ENCODE measurements at regions not wholly inside any gene's neighbourhood (a gene's known extent, or its start where the extent isn't known, plus 50 kb on each side); places are given as distances from the start of the nearest gene placed in this dataset.

DNA sequence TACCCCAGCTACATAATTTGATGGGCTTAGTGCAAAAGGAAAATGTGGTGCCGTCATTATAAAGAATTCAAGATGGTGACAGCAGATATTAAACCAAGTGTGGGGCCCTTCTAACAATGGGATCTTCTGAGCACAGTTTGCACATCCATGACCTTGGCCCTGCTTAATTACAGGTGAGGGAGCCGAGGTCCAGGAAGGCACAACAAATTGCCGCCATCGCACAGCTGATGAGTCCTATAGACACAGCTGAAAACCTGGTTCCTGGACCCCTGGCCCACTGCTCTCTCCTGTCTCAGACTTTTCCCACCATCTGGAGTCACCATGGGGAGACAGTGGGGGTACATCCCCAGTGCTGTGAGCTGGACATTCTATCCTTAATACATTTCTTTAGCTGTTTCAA is 95.8 kb upstream of the MAP4K3 start:
- Histone ChIP-seq H3K27ac (ENCODE audit: insufficient read depth in 1 of 2, low read depth in 1 of 2, low read length in 2 of 2, poor library complexity in 1 of 2, severe bottlenecking in 2 of 2) (no peak overlapping the region), H3K4me3 (ENCODE audit: control insufficient read depth in 1 of 7, extremely low read depth in 1 of 7, insufficient read depth in 4 of 7, low read depth in 2 of 7, low read length in 6 of 7) (no peak overlapping the region), H3K4me1 (ENCODE audit: control extremely low read depth in 1 of 4, control insufficient read depth in 4 of 4, insufficient read depth in 4 of 4, low read length in 3 of 4) (no peaks in the 10 kb centered on the region), H3K9me3 (ENCODE audit: control extremely low read depth in 1 of 5, control insufficient read depth in 4 of 5, insufficient read depth in 2 of 5, low read depth in 1 of 5, low read length in 4 of 5) (no peaks in the 10 kb centered on the region), H3K27me3 (replicated peaks in 2 of 5; ENCODE audit: control insufficient read depth in 4 of 5, insufficient read depth in 5 of 5, low read length in 4 of 5) (no peaks in the 10 kb centered on the region), H3K36me3 (ENCODE audit: control insufficient read depth in 4 of 4, insufficient read depth in 4 of 4, low read length in 3 of 4) (no peaks in the 10 kb centered on the region)
- 94% methylated on average over 4 of the region's 4 CpGs for WGBS (ENCODE audit: insufficient coverage)
- ChIA-PET POLR2A (no interaction called here), CTCF (no interaction called here)
- DNase-seq, result no peak

DNA sequence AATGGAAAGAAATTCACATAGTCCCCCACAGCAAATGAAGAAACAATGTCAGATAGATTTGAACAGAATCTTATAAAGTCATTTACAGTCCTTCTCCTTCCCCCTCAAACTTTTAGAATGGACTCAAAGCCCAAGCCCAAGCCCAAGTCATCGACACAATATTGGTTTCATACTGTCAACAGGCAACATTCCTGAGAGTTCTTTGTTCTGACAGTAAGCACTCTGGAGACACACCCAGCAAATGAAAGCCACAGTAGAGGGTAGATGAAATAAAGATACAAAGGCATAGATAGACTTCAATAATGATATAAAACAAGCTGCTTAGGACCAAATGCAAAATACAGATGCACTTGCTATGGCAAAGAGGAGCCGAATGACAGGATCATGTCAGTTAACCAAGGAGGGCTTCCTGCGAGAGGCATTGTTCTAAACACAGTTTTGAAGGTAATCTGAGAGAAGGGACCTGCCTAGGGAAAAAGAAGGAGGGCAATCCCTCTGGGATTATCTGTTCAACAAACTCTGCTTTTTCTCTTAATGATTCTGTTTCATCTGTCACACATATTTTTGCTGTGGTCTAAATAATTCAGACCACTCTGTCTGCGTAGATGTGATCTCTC is 97.1 kb upstream of the MAP4K3 start:
- POLR2A ChIA-PET, result no interaction called here
- Histone ChIP-seq H3K9me3 (ENCODE audit: control extremely low read depth in 1 of 5, control insufficient read depth in 4 of 5, insufficient read depth in 2 of 5, low read depth in 1 of 5, low read length in 4 of 5) (peaks cover 0 to 3% (median 0%) of the 10 kb centered on the region in 5 experiments), H3K4me3 (ENCODE audit: control insufficient read depth in 1 of 7, extremely low read depth in 1 of 7, insufficient read depth in 4 of 7, low read depth in 2 of 7, low read length in 6 of 7) (no peak overlapping the region), H3K27me3 (replicated peaks in 2 of 5; ENCODE audit: control insufficient read depth in 4 of 5, insufficient read depth in 5 of 5, low read length in 4 of 5) (no peaks in the 10 kb centered on the region), H3K36me3 (ENCODE audit: control insufficient read depth in 4 of 4, insufficient read depth in 4 of 4, low read length in 3 of 4) (no peaks in the 10 kb centered on the region), H3K4me1 (ENCODE audit: control extremely low read depth in 1 of 4, control insufficient read depth in 4 of 4, insufficient read depth in 4 of 4, low read length in 3 of 4) (no peaks in the 10 kb centered on the region), H3K27ac (ENCODE audit: insufficient read depth in 1 of 2, low read depth in 1 of 2, low read length in 2 of 2, poor library complexity in 1 of 2, severe bottlenecking in 2 of 2) (no peak overlapping the region)
- CTCF ChIA-PET, result no interaction called here
- no peak for DNase-seq
- WGBS (ENCODE audit: insufficient coverage), result 100% methylated on average over 3 of the region's 4 CpGs

DNA sequence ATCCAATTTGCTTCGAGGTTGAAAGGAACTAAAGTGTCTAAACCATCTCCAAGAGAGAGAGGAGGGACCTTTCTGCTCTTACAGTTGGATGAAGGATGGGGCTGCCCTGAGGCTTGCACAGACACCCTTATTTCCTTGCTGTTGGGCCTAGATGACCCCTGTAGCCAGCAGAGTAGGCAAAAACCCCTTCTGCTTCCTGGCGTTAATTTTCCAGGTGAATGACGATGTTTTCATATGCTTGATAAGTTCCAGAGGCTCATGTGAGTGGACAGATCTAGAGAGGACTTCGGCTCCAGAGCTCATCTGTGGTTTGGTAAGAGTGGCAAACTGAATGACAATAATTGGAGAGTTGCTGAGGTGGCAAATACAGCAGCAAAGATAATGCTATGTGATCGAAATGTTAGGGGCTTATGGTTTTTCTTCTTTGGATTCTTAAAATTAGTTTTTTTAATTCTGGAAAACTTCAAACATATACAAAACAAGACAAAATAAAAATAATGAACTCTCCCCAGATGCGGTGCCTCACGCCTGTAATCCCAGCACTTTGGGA is 98.6 kb upstream of the MAP4K3 start:
- WGBS (ENCODE audit: insufficient coverage), result 95% methylated on average over 5 of the region's 7 CpGs
- POLR2A ChIA-PET, result no interaction called here

DNA sequence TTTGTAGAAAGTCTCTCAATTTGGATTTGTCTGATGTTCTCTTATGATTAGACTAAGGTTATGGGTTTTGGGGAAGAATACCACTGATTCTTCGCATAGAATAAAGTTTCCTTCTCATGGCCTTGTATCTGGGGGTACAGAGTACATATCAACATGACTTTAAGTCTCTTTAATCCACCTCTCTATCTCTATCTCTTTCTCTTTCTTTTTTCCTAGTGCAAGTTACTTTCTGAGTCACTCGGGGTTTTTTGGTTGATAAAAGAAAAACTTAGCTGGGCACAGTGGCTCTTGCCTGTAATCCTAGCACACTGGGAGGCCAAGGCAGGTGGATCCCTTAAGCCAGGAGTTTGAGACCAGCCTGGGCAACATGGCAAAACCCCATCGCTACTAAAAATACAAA is 100.1 kb upstream of the MAP4K3 start:
- H3K27ac ChIP-seq (ENCODE audit: insufficient read depth in 1 of 2, low read depth in 1 of 2, low read length in 2 of 2, poor library complexity in 1 of 2, severe bottlenecking in 2 of 2), result no peak overlapping the region
- H3K36me3 ChIP-seq (ENCODE audit: control insufficient read depth in 4 of 4, insufficient read depth in 4 of 4, low read length in 3 of 4), result no peaks in the 10 kb centered on the region
- ChIA-PET POLR2A (no interaction called here), CTCF (interaction anchor here (0.6 to 1.0 kb wide), 2 partner anchors 10 to 22 kb away, joined by 3 read pairs; no protein-coding TSS in a partner anchor)
- WGBS (ENCODE audit: insufficient coverage), result 100% methylated on average over 1 of the region's 3 CpGs
- DNase-seq, result no peak
- H3K4me3 ChIP-seq (ENCODE audit: control insufficient read depth in 1 of 7, extremely low read depth in 1 of 7, insufficient read depth in 4 of 7, low read depth in 2 of 7, low read length in 6 of 7), result no peak overlapping the region
- H3K4me1 ChIP-seq (ENCODE audit: control extremely low read depth in 1 of 4, control insufficient read depth in 4 of 4, insufficient read depth in 4 of 4, low read length in 3 of 4), result peaks cover 0 to 7% (median 0%) of the 10 kb centered on the region in 4 experiments
- H3K27me3 ChIP-seq (replicated peaks in 2 of 5; ENCODE audit: control insufficient read depth in 4 of 5, insufficient read depth in 5 of 5, low read length in 4 of 5), result no peaks in the 10 kb centered on the region
- H3K9me3 ChIP-seq (ENCODE audit: control extremely low read depth in 1 of 5, control insufficient read depth in 4 of 5, insufficient read depth in 2 of 5, low read depth in 1 of 5, low read length in 4 of 5), result peaks cover 0 to 3% (median 0%) of the 10 kb centered on the region in 5 experiments

More for the DNA sequence above, 98.6 kb upstream of the MAP4K3 start:
- CTCF ChIA-PET, result no interaction called here
- no peak for DNase-seq
- H3K4me1 ChIP-seq (ENCODE audit: control extremely low read depth in 1 of 4, control insufficient read depth in 4 of 4, insufficient read depth in 4 of 4, low read length in 3 of 4), result peaks cover 0 to 3% (median 0%) of the 10 kb centered on the region in 4 experiments
- no peak overlapping the region for H3K4me3 ChIP-seq (ENCODE audit: control insufficient read depth in 1 of 7, extremely low read depth in 1 of 7, insufficient read depth in 4 of 7, low read depth in 2 of 7, low read length in 6 of 7)
- no peak overlapping the region for H3K27ac ChIP-seq (ENCODE audit: insufficient read depth in 1 of 2, low read depth in 1 of 2, low read length in 2 of 2, poor library complexity in 1 of 2, severe bottlenecking in 2 of 2)
- H3K36me3 ChIP-seq (ENCODE audit: control insufficient read depth in 4 of 4, insufficient read depth in 4 of 4, low read length in 3 of 4), result no peaks in the 10 kb centered on the region
- no peaks in the 10 kb centered on the region for H3K27me3 ChIP-seq (replicated peaks in 2 of 5; ENCODE audit: control insufficient read depth in 4 of 5, insufficient read depth in 5 of 5, low read length in 4 of 5)
- H3K9me3 ChIP-seq (ENCODE audit: control extremely low read depth in 1 of 5, control insufficient read depth in 4 of 5, insufficient read depth in 2 of 5, low read depth in 1 of 5, low read length in 4 of 5), result peaks cover 0 to 3% (median 0%) of the 10 kb centered on the region in 5 experiments

DNA sequence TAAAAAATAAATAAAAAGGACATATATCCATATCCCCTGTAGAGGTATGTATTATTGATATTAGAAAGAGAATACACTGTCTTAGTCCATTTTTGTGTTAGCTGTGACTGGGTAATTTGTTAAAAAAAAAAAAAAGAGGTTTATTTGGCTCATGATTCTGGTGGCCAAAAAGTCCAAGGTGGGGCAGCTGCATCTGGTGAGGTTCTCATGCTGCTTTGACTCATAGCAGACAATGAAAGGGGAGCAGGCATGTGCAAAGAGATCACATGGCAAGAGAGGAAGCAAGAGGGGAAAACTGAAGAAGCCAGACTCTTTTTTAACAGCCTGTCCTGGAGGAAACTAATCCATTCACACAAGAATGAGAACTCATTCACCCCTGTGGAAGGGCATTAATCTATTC is 101.6 kb upstream of the MAP4K3 start:
- CTCF ChIA-PET, result no interaction called here
- POLR2A ChIA-PET, result no interaction called here
- DNase-seq, result no peak

DNA sequence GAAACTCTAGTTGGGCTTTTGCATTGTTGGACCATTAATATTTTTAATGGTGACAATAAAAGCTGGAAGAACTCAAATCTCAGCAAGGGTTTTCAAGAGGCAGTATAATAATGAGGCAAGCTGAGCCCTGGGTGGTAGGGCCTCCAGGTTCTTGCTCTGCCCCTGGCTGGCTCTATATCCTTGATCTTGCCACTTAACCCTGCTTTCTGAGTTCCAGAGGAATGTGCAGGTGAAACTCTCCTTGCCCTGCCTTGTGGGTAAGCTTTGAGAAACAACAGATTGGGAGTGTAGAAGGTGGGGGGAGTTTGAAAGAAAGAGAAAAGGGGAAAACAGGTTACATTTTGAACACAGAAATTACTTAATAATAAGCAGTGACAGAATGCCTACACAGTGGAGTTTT is 103.3 kb upstream of the MAP4K3 start:
- ChIA-PET CTCF (interaction anchor here (1.2 kb wide), 1 partner anchor 26 kb away, joined by 3 read pairs; no protein-coding TSS in a partner anchor), POLR2A (no interaction called here)
- peaks cover 0 to 7% (median 0%) of the 10 kb centered on the region in 4 experiments for H3K4me1 ChIP-seq (ENCODE audit: control extremely low read depth in 1 of 4, control insufficient read depth in 4 of 4, insufficient read depth in 4 of 4, low read length in 3 of 4)
- no peak overlapping the region for H3K27ac ChIP-seq (ENCODE audit: insufficient read depth in 1 of 2, low read depth in 1 of 2, low read length in 2 of 2, poor library complexity in 1 of 2, severe bottlenecking in 2 of 2)
- no peak for DNase-seq
- H3K36me3 ChIP-seq (ENCODE audit: control insufficient read depth in 4 of 4, insufficient read depth in 4 of 4, low read length in 3 of 4), result no peaks in the 10 kb centered on the region
- no peak overlapping the region for H3K4me3 ChIP-seq (ENCODE audit: control insufficient read depth in 1 of 7, extremely low read depth in 1 of 7, insufficient read depth in 4 of 7, low read depth in 2 of 7, low read length in 6 of 7)
- H3K9me3 ChIP-seq (ENCODE audit: control extremely low read depth in 1 of 5, control insufficient read depth in 4 of 5, insufficient read depth in 2 of 5, low read depth in 1 of 5, low read length in 4 of 5), result peaks cover 0 to 3% (median 0%) of the 10 kb centered on the region in 5 experiments
- H3K27me3 ChIP-seq (replicated peaks in 2 of 5; ENCODE audit: control insufficient read depth in 4 of 5, insufficient read depth in 5 of 5, low read length in 4 of 5), result no peaks in the 10 kb centered on the region

More for the DNA sequence above, 101.6 kb upstream of the MAP4K3 start:
- H3K36me3 ChIP-seq (ENCODE audit: control insufficient read depth in 4 of 4, insufficient read depth in 4 of 4, low read length in 3 of 4), result no peaks in the 10 kb centered on the region
- H3K9me3 ChIP-seq (ENCODE audit: control extremely low read depth in 1 of 5, control insufficient read depth in 4 of 5, insufficient read depth in 2 of 5, low read depth in 1 of 5, low read length in 4 of 5), result peaks cover 0 to 3% (median 0%) of the 10 kb centered on the region in 5 experiments
- H3K4me1 ChIP-seq (ENCODE audit: control extremely low read depth in 1 of 4, control insufficient read depth in 4 of 4, insufficient read depth in 4 of 4, low read length in 3 of 4), result peaks cover 0 to 7% (median 0%) of the 10 kb centered on the region in 4 experiments
- no peak overlapping the region for H3K27ac ChIP-seq (ENCODE audit: insufficient read depth in 1 of 2, low read depth in 1 of 2, low read length in 2 of 2, poor library complexity in 1 of 2, severe bottlenecking in 2 of 2)
- no peaks in the 10 kb centered on the region for H3K27me3 ChIP-seq (replicated peaks in 2 of 5; ENCODE audit: control insufficient read depth in 4 of 5, insufficient read depth in 5 of 5, low read length in 4 of 5)
- no peak overlapping the region for H3K4me3 ChIP-seq (ENCODE audit: control insufficient read depth in 1 of 7, extremely low read depth in 1 of 7, insufficient read depth in 4 of 7, low read depth in 2 of 7, low read length in 6 of 7)

DNA sequence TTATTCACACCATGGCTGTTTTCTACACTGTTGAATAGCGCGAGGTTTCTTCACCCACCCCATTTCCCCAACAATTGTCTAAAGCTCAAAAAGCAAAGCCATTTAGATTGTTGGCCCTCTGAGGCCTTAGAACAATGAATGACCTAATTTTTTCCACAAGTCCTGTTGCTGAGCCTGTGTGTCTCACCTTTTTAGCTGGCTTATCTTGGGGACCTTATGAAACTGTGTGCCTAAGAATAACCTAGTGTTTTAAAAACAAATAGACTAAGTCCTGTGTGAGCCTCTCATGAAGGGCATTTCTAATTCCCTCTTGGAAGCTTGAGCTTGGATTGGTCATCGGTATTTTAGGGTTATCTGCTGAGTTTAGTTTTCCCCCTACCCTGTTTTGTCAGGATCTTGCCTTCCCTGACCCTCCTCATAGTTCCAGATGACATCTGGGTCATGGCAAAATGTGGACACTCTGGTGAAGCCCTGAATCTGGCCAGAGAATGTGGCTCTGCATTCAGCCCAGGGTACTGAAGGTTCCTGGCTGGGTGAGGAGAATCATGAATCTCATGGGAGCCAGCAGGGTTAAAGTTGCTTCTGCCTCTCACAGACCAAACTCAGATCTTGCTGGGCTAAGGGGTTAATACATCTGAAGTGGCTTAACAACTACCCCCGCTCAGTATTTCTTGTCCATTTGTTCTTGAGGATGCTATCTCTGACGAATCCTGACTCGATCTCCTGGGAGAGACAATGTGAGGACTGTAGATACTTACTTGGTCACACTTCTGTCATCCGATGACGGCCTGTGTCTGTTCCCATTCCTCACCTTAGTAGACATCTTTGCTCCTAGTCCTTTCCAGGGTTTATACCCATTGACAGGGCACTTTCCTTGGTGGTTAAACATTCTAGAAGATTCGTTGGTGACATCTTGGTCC is 104.2 kb upstream of the MAP4K3 start:
- H3K4me1 ChIP-seq (ENCODE audit: control extremely low read depth in 1 of 4, control insufficient read depth in 4 of 4, insufficient read depth in 4 of 4, low read length in 3 of 4), result peaks cover 0 to 7% (median 0%) of the 10 kb centered on the region in 4 experiments
- no peak overlapping the region for H3K27ac ChIP-seq (ENCODE audit: insufficient read depth in 1 of 2, low read depth in 1 of 2, low read length in 2 of 2, poor library complexity in 1 of 2, severe bottlenecking in 2 of 2)
- DNase-seq, result no peak
- no peak overlapping the region for H3K4me3 ChIP-seq (ENCODE audit: control insufficient read depth in 1 of 7, extremely low read depth in 1 of 7, insufficient read depth in 4 of 7, low read depth in 2 of 7, low read length in 6 of 7)
- H3K36me3 ChIP-seq (ENCODE audit: control insufficient read depth in 4 of 4, insufficient read depth in 4 of 4, low read length in 3 of 4), result no peaks in the 10 kb centered on the region
- no peaks in the 10 kb centered on the region for H3K27me3 ChIP-seq (replicated peaks in 2 of 5; ENCODE audit: control insufficient read depth in 4 of 5, insufficient read depth in 5 of 5, low read length in 4 of 5)
- 84% methylated on average over 9 of the region's 9 CpGs for WGBS (ENCODE audit: insufficient coverage)
- ChIA-PET POLR2A (no interaction called here), CTCF (no interaction called here)
- H3K9me3 ChIP-seq (ENCODE audit: control extremely low read depth in 1 of 5, control insufficient read depth in 4 of 5, insufficient read depth in 2 of 5, low read depth in 1 of 5, low read length in 4 of 5), result peaks cover 0 to 3% (median 0%) of the 10 kb centered on the region in 5 experiments
